Common myeloid progenitor, CD34-positive (primary cell): ENCODE measurements at regions not wholly inside any gene's neighbourhood (a gene's known extent, or its start where the extent isn't known, plus 50 kb on each side); places are given as distances from the start of the nearest gene placed in this dataset.

Experiments
- CTCF ChIA-PET: fragments of 350-600 bp; sonication (Branson Sonifier 250); formaldehyde crosslinking; loops from one replicate; lab custom pipeline; 2021; ENCODE audit warnings: antibody characterized with exemption; lab: Charles Lee
- POLR2A ChIA-PET: fragments of 350-600 bp; sonication (Branson Sonifier 250); formaldehyde crosslinking; loops from one replicate; lab custom pipeline; 2021; ENCODE audit warnings: antibody characterized with exemption; lab: Charles Lee
- DNase-seq, 3 donors: peaks; one replicate each; pipeline versions ENCODE4 v3.0.0 to v3.0.0-alpha.2; 2013
- H3K27ac ChIP-seq, 2 experiments: 1 replicate in 1 of 2; 2 replicates in 1 of 2; pipeline ENCODE4 v1.7.0; 2013; ENCODE audit warnings: inconsistent platforms in 2 of 2, low read length in 2 of 2, mild to moderate bottlenecking in 2 of 2, low read depth in 1 of 2, moderate library complexity in 1 of 2; ENCODE audit not compliant: severe bottlenecking in 2 of 2, insufficient read depth in 1 of 2, poor library complexity in 1 of 2
- H3K27me3 ChIP-seq, 5 experiments: replicated peaks in 2 of 5; 1 replicate in 3 of 5; 2 replicates in 2 of 5; pipeline versions ENCODE4 v1.6.1 to v1.7.0; 2013; ENCODE audit warnings: low read length in 4 of 5, mild to moderate bottlenecking in 2 of 5, moderate library complexity in 2 of 5, inconsistent platforms in 1 of 5; ENCODE audit not compliant: insufficient read depth in 5 of 5, control insufficient read depth in 4 of 5
- H3K36me3 ChIP-seq, 4 experiments: 1 replicate in 2 of 4; 2 replicates in 2 of 4; pipeline versions ENCODE4 v1.6.1 to v1.7.0; 2013; ENCODE audit warnings: low read length in 3 of 4, control low read depth in 1 of 4, mild to moderate bottlenecking in 1 of 4; ENCODE audit not compliant: control insufficient read depth in 4 of 4, insufficient read depth in 4 of 4
- H3K4me1 ChIP-seq, 4 experiments: 1 replicate in 3 of 4; 2 replicates in 1 of 4; pipeline versions ENCODE4 v1.6.1 to v1.7.1; 2013; ENCODE audit warnings: low read length in 3 of 4, mild to moderate bottlenecking in 3 of 4, control low read depth in 1 of 4, inconsistent platforms in 1 of 4, moderate library complexity in 1 of 4; ENCODE audit not compliant: control insufficient read depth in 4 of 4, insufficient read depth in 4 of 4; ENCODE audit errors: control extremely low read depth in 1 of 4
- H3K4me3 ChIP-seq, 7 experiments: 1 replicate in 4 of 7; 2 replicates in 3 of 7; pipeline versions ENCODE4 v1.5.1 to v1.7.0; 2013; ENCODE audit warnings: mild to moderate bottlenecking in 7 of 7, low read length in 6 of 7, moderate library complexity in 6 of 7, inconsistent platforms in 2 of 7, low read depth in 2 of 7, control low read depth in 1 of 7; ENCODE audit not compliant: insufficient read depth in 4 of 7, control insufficient read depth in 1 of 7; ENCODE audit errors: extremely low read depth in 1 of 7
- H3K9me3 ChIP-seq, 5 experiments: 1 replicate in 4 of 5; 2 replicates in 1 of 5; pipeline versions ENCODE4 v1.6.1 to v1.7.1; 2013; ENCODE audit warnings: low read length in 4 of 5, mild to moderate bottlenecking in 2 of 5, inconsistent platforms in 1 of 5, low read depth in 1 of 5, moderate library complexity in 1 of 5; ENCODE audit not compliant: control insufficient read depth in 4 of 5, insufficient read depth in 2 of 5; ENCODE audit errors: control extremely low read depth in 1 of 5
- WGBS: methylation state at CpG from one replicate; pipeline ENCODE4 v1.1.5; 2013; ENCODE audit not compliant: insufficient coverage; 5-methylcytosine and 5-hydroxymethylcytosine counted together

- Histone ChIP-seq H3K9me3 (peaks cover 0 to 3% (median 0%) of the 10 kb centered on the region in 5 experiments), H3K4me3 (no peak overlapping the region), H3K27me3 (peaks cover 0 to 10% (median 0%) of the 10 kb centered on the region in 5 experiments), H3K36me3 (no peaks in the 10 kb centered on the region), H3K27ac (no peak overlapping the region), H3K4me1 (no peaks in the 10 kb centered on the region)
- DNase-seq, result no peak
- ChIA-PET CTCF (no interaction called here), POLR2A (no interaction called here)
Observed at GRCh38 chr1:34404804-34405203, 228.1 kb downstream of the C1orf94 start.

- POLR2A ChIA-PET, result no interaction called here
- 86% methylated on average over 2 of the region's 2 CpGs for WGBS
- Histone ChIP-seq H3K27me3 (peaks cover 0 to 8% (median 0%) of the 10 kb centered on the region in 5 experiments), H3K36me3 (no peaks in the 10 kb centered on the region), H3K4me1 (no peaks in the 10 kb centered on the region), H3K9me3 (peaks cover 0 to 3% (median 0%) of the 10 kb centered on the region in 5 experiments), H3K27ac (no peak overlapping the region), H3K4me3 (no peak overlapping the region)
- no peak for DNase-seq
- CTCF ChIA-PET, result no interaction called here
Observed at GRCh38 chr1:34405266-34405959, 228.7 kb downstream of the C1orf94 start.

GRCh38 chr1:34406377-34406776, 229.7 kb downstream of the C1orf94 start:
- Histone ChIP-seq H3K27ac (no peak overlapping the region), H3K4me1 (no peaks in the 10 kb centered on the region), H3K4me3 (no peak overlapping the region), H3K9me3 (peaks cover 0 to 3% (median 0%) of the 10 kb centered on the region in 5 experiments), H3K36me3 (no peaks in the 10 kb centered on the region), H3K27me3 (peaks cover 0 to 7% (median 0%) of the 10 kb centered on the region in 5 experiments)
- ChIA-PET CTCF (no interaction called here), POLR2A (no interaction called here)
- WGBS, result 39% methylated on average over 4 of the region's 5 CpGs
- no peak for DNase-seq

- no peak for DNase-seq
- H3K4me3 ChIP-seq, result no peak overlapping the region
- no peak overlapping the region for H3K27ac ChIP-seq
- 73% methylated on average over 9 of the region's 9 CpGs for whole genome bisulfite sequencing
- H3K9me3 ChIP-seq, result peaks cover 0 to 3% (median 0%) of the 10 kb centered on the region in 5 experiments
- no peaks in the 10 kb centered on the region for H3K36me3 ChIP-seq
- no peaks in the 10 kb centered on the region for H3K4me1 ChIP-seq
- ChIA-PET CTCF (interaction anchor here (0.6 kb wide), 1 partner anchor 290 kb away, joined by 3 read pairs; no protein-coding TSS in a partner anchor), POLR2A (no interaction called here)
- peaks cover 0 to 7% (median 0%) of the 10 kb centered on the region in 5 experiments for H3K27me3 ChIP-seq
Observed at GRCh38 chr1:34406833-34407539, 230.3 kb downstream of the C1orf94 start.

- no peaks in the 10 kb centered on the region for H3K4me1 ChIP-seq
- H3K4me3 ChIP-seq, result no peak overlapping the region
- ChIA-PET CTCF (no interaction called here), POLR2A (no interaction called here)
- H3K27me3 ChIP-seq, result peaks cover 0 to 7% (median 0%) of the 10 kb centered on the region in 5 experiments
- H3K27ac ChIP-seq, result no peak overlapping the region
- WGBS, result 80% methylated on average over 3 of the region's 4 CpGs
- H3K36me3 ChIP-seq, result no peaks in the 10 kb centered on the region
- peaks cover 0 to 3% (median 0%) of the 10 kb centered on the region in 5 experiments for H3K9me3 ChIP-seq
- DNase-seq, result no peak
Observed at GRCh38 chr1:34408011-34408410, 231.3 kb downstream of the C1orf94 start.

- DNase-seq, result no peak
- H3K36me3 ChIP-seq, result no peaks in the 10 kb centered on the region
- ChIA-PET CTCF (no interaction called here), POLR2A (no interaction called here)
- H3K27me3 ChIP-seq, result peaks cover 0 to 7% (median 0%) of the 10 kb centered on the region in 5 experiments
- no peak overlapping the region for H3K27ac ChIP-seq
- H3K4me3 ChIP-seq, result no peak overlapping the region
- peaks cover 0 to 2% (median 0%) of the 10 kb centered on the region in 5 experiments for H3K9me3 ChIP-seq
- 86% methylated on average over 1 of the region's 6 CpGs for WGBS
- H3K4me1 ChIP-seq, result no peaks in the 10 kb centered on the region
Observed at GRCh38 chr1:34409689-34410229, 233.1 kb downstream of the C1orf94 start.
